ENCODE measurements at regions not wholly inside any gene's neighbourhood (a gene's known extent, or its start where the extent isn't known, plus 50 kb on each side); places are given as distances from the start of the nearest gene placed in this dataset.

- TF ChIP-seq CTCF (conservative IDR thresholded peaks at IDR 0.05 in 1 of 2, IDR thresholded peaks at IDR 0.05 in 1 of 2; ENCODE audit: low read depth in 1 of 2, low read length in 2 of 2) (no peak), EZH2 (IDR thresholded peaks at IDR 0.05; ENCODE audit: low read length, missing control alignments) (no peak)
Observed at GRCh38 chr16:81166417-81167300, 70.5 kb upstream of the GCSH start.

Data from fibroblast of lung (primary cell).